ENCODE measurements at regions not wholly inside any gene's neighbourhood (a gene's known extent, or its start where the extent isn't known, plus 50 kb on each side); places are given as distances from the start of the nearest gene placed in this dataset.

DNA sequence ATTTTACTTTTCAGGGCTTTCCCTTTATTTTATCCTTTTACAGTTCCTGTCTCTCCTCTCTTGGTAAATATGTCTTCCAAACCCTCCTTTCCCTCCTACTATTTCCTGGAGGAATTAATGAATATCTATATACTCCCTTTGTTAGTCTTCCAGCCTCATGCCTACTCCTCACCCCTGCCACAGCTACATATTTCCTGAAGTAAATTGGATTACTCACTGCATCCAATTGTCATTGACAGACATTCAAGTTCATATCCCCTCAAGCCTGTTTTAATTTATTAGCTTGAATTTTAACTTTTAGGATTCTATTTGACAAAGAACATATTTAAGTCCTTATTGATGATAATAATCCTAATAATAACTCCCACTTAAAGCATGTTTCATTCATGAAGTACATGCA is 314.5 kb downstream of the TMEM161B start:
- DNase-seq (ENCODE audit: low read depth): no peak

DNA sequence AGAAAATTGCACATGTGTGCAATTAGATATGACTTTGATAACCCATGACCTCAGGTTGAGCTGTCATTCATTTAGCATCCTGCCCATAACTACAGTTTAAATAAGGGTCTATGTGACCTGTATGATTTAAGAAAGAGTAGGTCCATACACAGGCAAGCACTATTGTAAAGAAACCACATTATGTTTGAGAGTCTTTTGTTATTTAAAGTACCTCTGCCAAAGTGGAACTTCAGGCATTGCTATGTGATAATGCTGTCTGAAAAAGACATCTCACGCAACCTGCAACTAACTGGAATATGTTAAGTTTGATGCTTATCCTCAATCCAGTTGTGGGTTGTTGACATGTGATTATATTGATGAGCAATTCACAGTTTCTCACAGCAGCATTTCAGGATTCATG is 317.0 kb downstream of the TMEM161B start:
- DNase-seq (ENCODE audit: low read depth): no peak

GRCh38 chr5:87949676-87950631 is 318.7 kb downstream of the TMEM161B start:
- DNase-seq (ENCODE audit: low read depth): no peak

DNA sequence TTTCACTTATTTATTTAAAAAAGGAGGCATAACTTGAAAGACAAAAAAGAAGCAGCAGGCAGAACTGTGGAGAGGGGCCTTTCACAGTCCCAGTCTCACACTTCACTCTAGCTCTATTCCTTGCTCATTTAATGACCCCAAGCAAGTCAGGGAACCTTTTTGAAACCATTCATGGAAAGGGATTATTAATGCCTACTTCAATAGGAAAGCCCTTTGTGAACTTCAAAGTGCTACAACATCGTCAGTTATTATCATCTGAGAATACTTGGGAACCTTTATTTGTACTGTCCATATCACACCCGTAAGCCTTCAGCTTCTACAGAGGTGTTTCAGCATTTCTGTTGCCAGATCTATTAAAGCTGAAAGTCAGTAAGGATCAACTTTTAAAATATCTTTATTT is 320.2 kb downstream of the TMEM161B start:
- no peak for DNase-seq (ENCODE audit: low read depth)

GRCh38 chr5:87946271-87946670 is 322.4 kb downstream of the TMEM161B start:
- DNase-seq (ENCODE audit: low read depth): no peak

- DNase-seq (ENCODE audit: low read depth): no peak
Observed at GRCh38 chr5:87945286-87945650, 323.4 kb downstream of the TMEM161B start.

DNA sequence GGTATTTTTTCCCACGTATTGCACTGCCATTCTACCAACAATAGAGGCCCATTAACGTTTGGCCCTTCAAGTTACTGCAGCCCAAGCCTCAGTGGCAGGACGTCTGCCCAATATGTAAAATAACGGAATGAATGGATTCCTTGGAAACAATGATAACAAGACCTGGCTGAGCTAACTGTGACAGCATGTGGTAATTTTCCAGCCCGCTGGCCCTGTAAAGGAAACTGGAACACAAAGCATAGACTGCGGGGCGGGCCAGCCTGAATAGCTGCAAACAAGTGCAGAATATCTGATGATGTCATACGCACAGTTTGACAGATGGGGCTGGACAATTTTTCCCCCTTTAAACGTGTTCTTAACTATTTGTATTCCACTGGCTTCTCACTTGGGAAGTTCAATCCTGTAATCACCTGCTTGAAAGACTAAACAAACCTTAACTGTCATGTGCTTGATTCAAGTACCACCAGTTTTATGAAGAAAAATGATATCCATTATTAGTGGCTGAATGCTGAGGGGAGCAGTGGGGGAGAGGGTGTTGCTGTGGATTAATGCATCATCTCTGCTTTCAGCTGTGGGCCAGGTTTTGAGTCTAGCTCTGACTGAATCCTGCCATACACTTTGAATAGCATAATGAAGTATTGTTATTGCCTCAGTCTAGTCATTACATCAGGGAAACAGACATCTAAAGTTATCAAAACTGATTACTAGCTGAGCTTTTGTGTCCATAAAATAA is 323.9 kb downstream of the TMEM161B start:
- peak; percentile 2 for DNase-seq (ENCODE audit: low read depth)

DNA sequence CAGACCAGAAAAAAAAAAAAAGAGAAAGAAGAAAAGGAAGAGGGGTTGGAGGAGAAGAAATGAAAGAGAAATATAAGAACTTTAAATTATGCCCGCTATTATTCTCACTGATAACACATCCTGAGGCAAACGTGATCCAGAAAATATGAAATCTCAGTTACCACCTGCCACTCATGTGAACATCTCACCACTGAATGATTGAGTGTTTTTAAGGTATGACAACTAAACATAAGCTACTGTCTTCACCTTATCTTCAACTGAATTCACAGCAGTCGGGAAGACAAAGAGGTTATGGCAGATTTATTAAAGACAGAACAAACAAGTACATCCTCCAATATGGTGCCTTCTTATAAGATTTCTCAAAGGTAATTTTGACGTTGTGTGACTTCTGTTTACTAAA is 327.9 kb downstream of the TMEM161B start:
- no peak for DNase-seq (ENCODE audit: low read depth)

GRCh38 chr5:87936667-87937066 is 332.0 kb downstream of the TMEM161B start:
- no peak for DNase-seq (ENCODE audit: low read depth)

- DNase-seq (ENCODE audit: low read depth): no peak
Observed at GRCh38 chr5:87924436-87924835, 344.2 kb downstream of the TMEM161B start.

- no peak for DNase-seq (ENCODE audit: low read depth)
Observed at GRCh38 chr5:87916320-87916719, 352.3 kb downstream of the TMEM161B start.

DNA sequence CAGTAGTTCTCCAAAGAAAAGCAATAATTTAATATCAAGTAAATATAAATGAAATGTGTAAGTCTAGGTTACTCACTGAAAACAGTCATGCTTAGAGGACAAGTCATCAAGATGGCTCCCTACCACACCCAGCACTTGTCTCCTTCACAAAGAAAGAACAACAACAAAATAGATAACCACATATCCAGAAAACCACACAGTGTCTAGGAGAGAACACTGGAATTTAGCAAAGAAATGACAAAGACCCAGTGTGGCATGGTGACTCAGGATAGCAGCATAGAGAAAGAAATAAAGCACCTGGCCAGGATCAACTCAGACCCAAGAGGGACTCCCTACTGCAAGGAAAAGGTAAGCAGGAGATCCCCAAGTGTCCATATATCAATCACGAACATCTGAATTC is 356.2 kb downstream of the TMEM161B start:
- no peak for DNase-seq (ENCODE audit: low read depth)

DNA sequence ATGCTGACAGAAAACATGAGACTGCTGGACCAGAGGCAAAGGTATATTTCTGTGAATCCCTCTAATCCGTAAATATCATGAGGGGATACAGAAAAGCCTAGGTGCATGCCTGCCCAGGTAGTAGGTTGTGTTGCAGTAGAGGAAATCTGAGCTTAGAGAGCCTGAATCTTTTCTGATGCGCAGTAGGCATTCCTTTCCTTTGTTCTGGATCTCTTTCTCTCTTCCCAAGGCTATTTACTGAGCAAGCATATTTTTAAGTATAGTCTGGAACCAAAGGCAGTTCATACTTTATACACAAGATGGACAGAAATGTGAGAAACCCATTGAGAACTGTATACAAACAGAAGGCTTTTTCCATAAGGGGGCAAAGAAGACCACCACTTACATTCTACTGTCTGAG is 359.3 kb downstream of the TMEM161B start:
- DNase-seq (ENCODE audit: low read depth): no peak

DNA sequence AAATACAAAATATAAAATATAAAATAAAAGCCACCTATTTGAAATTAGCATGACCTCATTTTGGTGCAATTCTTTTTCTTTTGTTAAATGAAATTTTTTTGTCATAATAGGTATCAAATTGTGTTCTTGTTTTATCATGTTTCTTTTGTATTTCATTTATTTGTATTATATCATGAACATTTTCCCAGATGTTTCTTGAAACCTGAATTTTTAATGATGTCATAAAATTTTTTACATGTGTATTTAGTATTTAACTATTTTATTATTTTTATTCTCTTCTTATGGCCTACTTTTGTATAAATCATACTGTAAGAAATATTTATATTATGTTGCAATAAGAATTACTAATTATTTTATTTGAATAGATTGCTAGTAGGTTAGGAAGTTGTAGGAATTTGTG is 361.7 kb downstream of the TMEM161B start:
- no peak for DNase-seq (ENCODE audit: low read depth)

DNA sequence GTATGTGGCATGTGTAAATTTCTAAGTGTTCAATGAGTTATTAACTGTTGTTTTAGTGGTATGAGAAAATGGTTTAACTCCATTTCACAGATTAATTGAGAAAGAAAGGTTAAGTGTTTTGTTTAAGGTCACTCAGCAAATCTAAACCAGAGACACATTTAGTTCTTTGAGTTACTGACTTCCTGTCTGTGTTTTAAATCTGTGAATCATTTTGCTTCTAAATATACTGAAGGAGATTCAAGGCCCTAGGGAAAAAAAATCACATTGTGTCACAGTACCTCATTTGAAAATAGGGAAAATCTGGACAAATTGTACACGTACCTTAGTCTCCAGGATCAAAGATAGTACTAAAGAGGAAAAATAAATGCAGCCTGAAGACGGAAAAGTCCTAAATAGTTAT is 368.2 kb downstream of the TMEM161B start:
- DNase-seq (ENCODE audit: low read depth): no peak

DNA sequence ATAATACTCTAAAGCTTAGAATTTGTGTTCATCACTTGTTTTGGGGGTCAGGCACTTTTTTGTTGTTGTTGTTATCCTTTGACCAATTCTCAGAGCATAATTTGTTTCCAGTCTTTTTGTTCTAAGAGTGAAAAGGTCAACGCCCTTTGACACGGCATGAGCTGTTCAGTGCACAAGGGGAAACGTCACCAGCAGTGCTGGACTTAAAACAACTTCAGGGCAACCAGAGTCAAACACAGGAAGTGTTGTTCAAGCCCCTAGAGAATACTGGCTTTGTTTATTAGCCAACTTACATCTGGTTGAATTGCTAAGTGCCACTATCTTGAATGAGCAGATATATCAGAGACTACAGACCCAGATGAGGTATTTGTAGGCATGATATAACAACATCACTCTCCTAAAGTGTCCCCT is 368.9 kb downstream of the TMEM161B start:
- no peak for DNase-seq (ENCODE audit: low read depth)

DNA sequence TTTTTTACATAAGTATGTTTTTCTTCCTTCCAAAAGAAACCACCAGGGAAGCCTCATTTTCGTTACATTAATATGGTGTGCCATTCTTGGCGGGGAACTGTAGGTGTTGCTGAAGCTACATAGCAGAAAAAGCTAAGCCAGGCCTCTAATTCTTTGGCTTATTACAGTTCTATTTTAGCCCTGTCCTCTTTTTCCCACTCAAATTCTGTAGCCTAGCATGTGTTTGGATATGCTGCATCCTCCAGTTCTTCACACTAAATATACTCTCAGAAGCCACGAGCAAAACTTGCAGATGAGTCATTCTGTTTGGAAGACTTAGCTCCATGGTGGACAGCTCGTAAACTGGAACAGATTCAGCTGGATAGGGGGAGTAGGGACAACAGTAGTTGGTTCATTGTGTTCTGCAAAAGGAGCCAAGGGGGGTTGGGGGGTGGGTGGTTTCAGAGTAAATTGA is 369.4 kb downstream of the TMEM161B start:
- no peak for DNase-seq (ENCODE audit: low read depth)

GRCh38 chr5:87898574-87898973 is 370.1 kb downstream of the TMEM161B start:
- no peak for DNase-seq (ENCODE audit: low read depth)

DNA sequence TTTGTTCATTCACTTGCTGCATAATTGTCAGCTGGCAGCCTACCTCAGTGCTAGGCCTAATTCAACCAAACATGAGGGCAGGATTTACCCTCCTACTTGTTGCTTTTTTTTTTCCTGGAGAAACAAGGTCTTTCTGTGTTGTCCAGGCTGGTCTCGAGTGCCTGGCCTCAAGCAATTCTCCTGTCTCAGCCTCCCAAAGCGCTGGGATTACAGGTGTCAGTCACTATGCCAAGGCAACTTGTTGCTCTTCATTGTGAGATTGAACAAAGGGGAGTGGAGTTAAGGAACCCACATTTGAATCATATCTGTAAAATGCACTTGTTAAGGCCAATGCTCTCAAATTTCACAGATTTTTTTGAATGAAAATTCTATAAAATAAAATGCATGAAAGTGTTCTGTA is 380.5 kb downstream of the TMEM161B start:
- no peak for DNase-seq (ENCODE audit: low read depth)

DNA sequence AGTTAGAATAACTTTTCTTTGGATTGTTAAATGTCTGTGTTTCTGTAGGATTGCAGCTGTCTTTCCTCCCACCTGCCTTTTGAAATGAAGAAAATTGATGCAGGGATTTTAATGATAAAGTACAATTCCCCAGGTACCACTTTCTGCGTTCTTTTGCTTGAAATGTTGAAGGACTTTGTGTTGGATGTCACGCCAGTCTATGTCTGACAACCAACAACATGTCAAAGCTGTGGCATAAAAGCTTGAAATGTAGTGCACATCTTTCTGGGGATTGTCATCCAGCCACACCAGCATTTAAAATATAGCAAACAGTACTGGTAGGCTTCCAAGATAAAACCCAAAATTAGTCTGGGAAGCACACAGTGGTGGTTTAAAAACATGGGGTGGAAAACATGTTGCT is 381.4 kb downstream of the TMEM161B start:
- no peak for DNase-seq (ENCODE audit: low read depth)

GRCh38 chr5:87886164-87886563 is 382.5 kb downstream of the TMEM161B start:
- DNase-seq (ENCODE audit: low read depth): no peak

DNA sequence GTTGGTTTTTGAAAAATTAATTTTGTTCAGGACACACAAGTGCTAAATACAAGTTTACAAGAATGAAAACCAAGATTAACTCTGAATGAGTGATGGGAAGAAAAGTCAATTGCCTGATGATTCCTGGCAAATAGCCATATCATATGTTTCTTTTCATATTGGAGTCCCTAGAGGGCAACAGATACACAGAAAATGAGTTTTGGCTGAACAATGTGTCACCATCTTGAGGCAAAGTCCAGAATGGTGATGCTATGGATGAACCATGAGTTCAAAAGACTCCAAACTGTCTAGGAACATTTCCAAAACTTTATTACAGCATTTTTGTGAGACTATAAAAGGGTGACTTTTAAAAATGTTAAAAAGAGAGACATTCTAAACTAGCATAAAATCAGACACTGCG is 382.9 kb downstream of the TMEM161B start:
- no peak for DNase-seq (ENCODE audit: low read depth)

DNA sequence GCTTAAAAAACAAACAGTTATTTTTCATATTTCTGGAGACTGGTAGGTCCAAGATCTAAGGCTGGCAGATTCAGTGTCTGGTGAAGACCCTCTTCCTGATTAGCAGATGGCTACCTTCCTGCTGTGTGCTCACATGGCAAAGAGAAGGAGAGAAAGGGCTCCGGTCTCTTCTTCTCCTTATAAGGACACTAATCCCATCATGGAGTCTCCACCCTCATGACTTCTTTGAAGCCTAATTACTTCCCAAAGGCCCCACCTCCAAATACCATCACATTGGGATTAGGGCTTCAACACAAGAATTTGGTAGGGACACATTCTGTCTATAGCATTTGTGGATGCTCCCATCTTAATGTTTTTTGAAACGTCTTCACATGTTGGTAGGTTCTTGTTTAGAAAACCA is 391.1 kb downstream of the TMEM161B start:
- DNase-seq (ENCODE audit: low read depth): no peak
